ENCODE measurements at regions not wholly inside any gene's neighbourhood (a gene's known extent, or its start where the extent isn't known, plus 50 kb on each side); places are given as distances from the start of the nearest gene placed in this dataset.
A peak's percentile ranks its signal among the peaks of the same experiment; 100 is the strongest.

DNA sequence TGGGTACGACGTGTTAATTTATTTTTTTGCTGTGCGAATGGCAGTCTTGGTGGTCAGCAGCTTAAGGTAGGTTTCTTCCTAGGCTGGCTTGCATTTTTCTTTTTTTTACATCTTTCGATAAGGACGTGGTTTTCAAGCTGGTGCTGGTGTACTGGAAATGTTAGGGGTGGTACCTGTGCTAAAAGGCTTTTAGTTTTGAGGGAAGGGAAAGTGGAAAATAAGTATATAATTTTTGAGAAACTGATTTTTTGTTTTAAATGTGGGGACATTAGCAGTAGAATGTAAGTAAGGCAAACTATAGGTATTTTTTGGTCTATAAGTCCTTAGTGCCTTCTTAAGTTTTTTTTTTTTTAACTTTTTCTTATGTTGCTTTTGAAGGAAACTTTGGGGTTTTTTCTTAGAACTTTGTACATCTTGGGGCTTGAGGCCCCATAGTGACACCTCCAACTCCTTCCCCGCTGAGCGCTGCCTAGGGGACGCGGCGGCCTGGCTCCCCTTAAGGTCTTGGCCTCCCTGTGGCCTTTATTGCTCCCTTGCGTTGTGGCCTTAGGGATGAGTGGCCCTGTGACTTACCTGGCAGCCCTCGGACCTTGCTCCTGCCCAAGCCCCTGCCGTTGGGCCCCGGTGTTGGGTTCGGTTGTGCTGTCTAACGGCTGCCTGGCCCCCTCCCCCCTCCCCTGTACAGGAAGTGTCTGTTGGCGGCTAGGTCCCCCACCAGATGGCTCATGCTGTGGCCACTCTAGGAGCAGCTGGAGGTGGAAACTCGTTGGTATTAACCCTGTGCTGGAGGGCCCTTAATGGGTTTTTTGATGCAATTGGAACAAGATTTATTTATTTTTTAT lies 88.0 kb upstream of the RPRML start:
- Mint-ChIP-seq H3K9me3 (peaks cover 5% of the 10 kb centered on the region), H3K4me1 (peaks cover 34% of the 10 kb centered on the region), H3K36me3 (peaks cover 14% of the 10 kb centered on the region), H3K27ac (peak overlapping the region; percentile 94), H3K4me3 (peak overlapping the region; percentile 84), H3K27me3 (ENCODE audit: low read depth) (no peaks in the 10 kb centered on the region)
- peak; percentile 80 for DNase-seq (ENCODE audit: low spot score)
- CTCF ChIA-PET, result interaction anchor here (1.7 kb wide), 1 partner anchor 125 kb away, joined by 4 read pairs; no protein-coding TSS in a partner anchor
- POLR2A ChIA-PET, result interaction anchor here (0.6 to 0.7 kb wide), 4 partner anchors 129 to 1240 kb away, joined by 3 to 5 read pairs (median 3); no protein-coding TSS in a partner anchor
- peak; percentile 86 for ATAC-seq
- TF ChIP-seq ESRRA (CRISPR knock-in tag; IDR thresholded peaks at IDR 0.05; ENCODE audit: borderline replicate concordance), result no peak
- TF ChIP-seq CREM (CRISPR knock-in tag; IDR thresholded peaks at IDR 0.05), result peak; percentile 67; the same call in 1 of the 2 replicates
- TF ChIP-seq NR3C1 (CRISPR knock-in tag; conservative IDR thresholded peaks at IDR 0.05; ENCODE audit: low read depth), result no peak
- TF ChIP-seq, protein P1, sequence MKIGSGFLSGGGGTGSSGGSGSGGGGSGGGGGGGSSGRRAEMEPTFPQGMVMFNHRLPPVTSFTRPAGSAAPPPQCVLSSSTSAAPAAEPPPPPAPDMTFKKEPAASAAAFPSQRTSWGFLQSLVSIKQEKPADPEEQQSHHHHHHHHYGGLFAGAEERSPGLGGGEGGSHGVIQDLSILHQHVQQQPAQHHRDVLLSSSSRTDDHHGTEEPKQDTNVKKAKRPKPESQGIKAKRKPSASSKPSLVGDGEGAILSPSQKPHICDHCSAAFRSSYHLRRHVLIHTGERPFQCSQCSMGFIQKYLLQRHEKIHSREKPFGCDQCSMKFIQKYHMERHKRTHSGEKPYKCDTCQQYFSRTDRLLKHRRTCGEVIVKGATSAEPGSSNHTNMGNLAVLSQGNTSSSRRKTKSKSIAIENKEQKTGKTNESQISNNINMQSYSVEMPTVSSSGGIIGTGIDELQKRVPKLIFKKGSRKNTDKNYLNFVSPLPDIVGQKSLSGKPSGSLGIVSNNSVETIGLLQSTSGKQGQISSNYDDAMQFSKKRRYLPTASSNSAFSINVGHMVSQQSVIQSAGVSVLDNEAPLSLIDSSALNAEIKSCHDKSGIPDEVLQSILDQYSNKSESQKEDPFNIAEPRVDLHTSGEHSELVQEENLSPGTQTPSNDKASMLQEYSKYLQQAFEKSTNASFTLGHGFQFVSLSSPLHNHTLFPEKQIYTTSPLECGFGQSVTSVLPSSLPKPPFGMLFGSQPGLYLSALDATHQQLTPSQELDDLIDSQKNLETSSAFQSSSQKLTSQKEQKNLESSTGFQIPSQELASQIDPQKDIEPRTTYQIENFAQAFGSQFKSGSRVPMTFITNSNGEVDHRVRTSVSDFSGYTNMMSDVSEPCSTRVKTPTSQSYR (CRISPR knock-in tag; IDR thresholded peaks at IDR 0.05), result peak; percentile 90; the same call in 1 of the 2 replicates
- TF ChIP-seq ZNF671 (CRISPR knock-in tag; IDR thresholded peaks at IDR 0.05), result no peak
- TF ChIP-seq, protein P2, sequence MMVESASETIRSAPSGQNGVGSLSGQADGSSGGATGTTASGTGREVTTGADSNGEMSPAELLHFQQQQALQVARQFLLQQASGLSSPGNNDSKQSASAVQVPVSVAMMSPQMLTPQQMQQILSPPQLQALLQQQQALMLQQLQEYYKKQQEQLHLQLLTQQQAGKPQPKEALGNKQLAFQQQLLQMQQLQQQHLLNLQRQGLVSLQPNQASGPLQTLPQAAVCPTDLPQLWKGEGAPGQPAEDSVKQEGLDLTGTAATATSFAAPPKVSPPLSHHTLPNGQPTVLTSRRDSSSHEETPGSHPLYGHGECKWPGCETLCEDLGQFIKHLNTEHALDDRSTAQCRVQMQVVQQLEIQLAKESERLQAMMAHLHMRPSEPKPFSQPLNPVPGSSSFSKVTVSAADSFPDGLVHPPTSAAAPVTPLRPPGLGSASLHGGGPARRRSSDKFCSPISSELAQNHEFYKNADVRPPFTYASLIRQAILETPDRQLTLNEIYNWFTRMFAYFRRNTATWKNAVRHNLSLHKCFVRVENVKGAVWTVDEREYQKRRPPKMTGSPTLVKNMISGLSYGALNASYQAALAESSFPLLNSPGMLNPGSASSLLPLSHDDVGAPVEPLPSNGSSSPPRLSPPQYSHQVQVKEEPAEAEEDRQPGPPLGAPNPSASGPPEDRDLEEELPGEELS (CRISPR knock-in tag; IDR thresholded peaks at IDR 0.05), result no peak
- TF ChIP-seq TP53 (CRISPR knock-in tag; IDR thresholded peaks at IDR 0.05), result no peak
- TF ChIP-seq TCF7 (CRISPR knock-in tag; IDR thresholded peaks at IDR 0.05; ENCODE audit: low read depth), result no peak
- no peak for TF ChIP-seq CBFB (CRISPR knock-in tag; IDR thresholded peaks at IDR 0.05; ENCODE audit: low read depth)
- no peak for TF ChIP-seq MXD4 (CRISPR knock-in tag; IDR thresholded peaks at IDR 0.05; ENCODE audit: borderline replicate concordance)
- TF ChIP-seq, protein P3, sequence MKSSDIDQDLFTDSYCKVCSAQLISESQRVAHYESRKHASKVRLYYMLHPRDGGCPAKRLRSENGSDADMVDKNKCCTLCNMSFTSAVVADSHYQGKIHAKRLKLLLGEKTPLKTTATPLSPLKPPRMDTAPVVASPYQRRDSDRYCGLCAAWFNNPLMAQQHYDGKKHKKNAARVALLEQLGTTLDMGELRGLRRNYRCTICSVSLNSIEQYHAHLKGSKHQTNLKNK (CRISPR knock-in tag; IDR thresholded peaks at IDR 0.05), result no peak
- peak; percentile 61; the same call in 1 of the 2 replicates for TF ChIP-seq SP1 (CRISPR knock-in tag; conservative IDR thresholded peaks at IDR 0.05)
- no peak for TF ChIP-seq AR (CRISPR knock-in tag; IDR thresholded peaks at IDR 0.05)
- no peak for TF ChIP-seq NR2C2 (CRISPR knock-in tag; IDR thresholded peaks at IDR 0.05)
- TF ChIP-seq, protein P4, sequence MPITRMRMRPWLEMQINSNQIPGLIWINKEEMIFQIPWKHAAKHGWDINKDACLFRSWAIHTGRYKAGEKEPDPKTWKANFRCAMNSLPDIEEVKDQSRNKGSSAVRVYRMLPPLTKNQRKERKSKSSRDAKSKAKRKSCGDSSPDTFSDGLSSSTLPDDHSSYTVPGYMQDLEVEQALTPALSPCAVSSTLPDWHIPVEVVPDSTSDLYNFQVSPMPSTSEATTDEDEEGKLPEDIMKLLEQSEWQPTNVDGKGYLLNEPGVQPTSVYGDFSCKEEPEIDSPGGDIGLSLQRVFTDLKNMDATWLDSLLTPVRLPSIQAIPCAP (CRISPR knock-in tag; IDR thresholded peaks at IDR 0.05), result no peak
- TF ChIP-seq ZNF532 (CRISPR knock-in tag; IDR thresholded peaks at IDR 0.05; ENCODE audit: borderline replicate concordance), result no peak
- no peak for TF ChIP-seq PRDM15 (CRISPR knock-in tag; IDR thresholded peaks at IDR 0.05)
- TF ChIP-seq, protein P5, sequence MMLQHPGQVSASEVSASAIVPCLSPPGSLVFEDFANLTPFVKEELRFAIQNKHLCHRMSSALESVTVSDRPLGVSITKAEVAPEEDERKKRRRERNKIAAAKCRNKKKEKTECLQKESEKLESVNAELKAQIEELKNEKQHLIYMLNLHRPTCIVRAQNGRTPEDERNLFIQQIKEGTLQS (CRISPR knock-in tag; conservative IDR thresholded peaks at IDR 0.05), result no peak

Data from WTC11 (cell line).